Loucy (cell line): ENCODE measurements at regions not wholly inside any gene's neighbourhood (a gene's known extent, or its start where the extent isn't known, plus 50 kb on each side); places are given as distances from the start of the nearest gene placed in this dataset.

Experiments used
- H2AFZ ChIP-seq: fragments of 200-600 bp; sonication (generic); 2 replicates; pipeline ENCODE4 v1.6.0; 2016; ENCODE audit warnings: antibody characterized with exemption, mild to moderate bottlenecking, low read length, moderate library complexity
- H3F3A ChIP-seq: fragments of 200-600 bp; 2 replicates; pipeline ENCODE4 v1.6.0; 2016; ENCODE audit warnings: antibody characterized with exemption, low read depth, mild to moderate bottlenecking
- H3K27me3 ChIP-seq: fragments of 200-600 bp; sonication (generic); 2 replicates; pipeline ENCODE4 v1.6.1; 2014; ENCODE audit warnings: low read length, mild to moderate bottlenecking; ENCODE audit not compliant: insufficient read depth, poor library complexity, severe bottlenecking
- H3K36me3 ChIP-seq: fragments of 200-600 bp; sonication (generic); 2 replicates; pipeline ENCODE4 v1.6.1; 2016; ENCODE audit warnings: low read length; ENCODE audit not compliant: insufficient read depth
- H3K4me1 ChIP-seq: fragments of 200-600 bp; sonication (generic); 2 replicates; pipeline ENCODE4 v1.5.1; 2014; ENCODE audit warnings: low read length, mild to moderate bottlenecking; ENCODE audit not compliant: insufficient read depth, poor library complexity, severe bottlenecking
- H3K4me2 ChIP-seq: fragments of 200-600 bp; sonication (generic); 2 replicates; pipeline ENCODE4 v1.6.0; 2014; ENCODE audit warnings: antibody characterized with exemption, low read length, low read depth, mild to moderate bottlenecking; ENCODE audit not compliant: poor library complexity, severe bottlenecking
- H3K4me3 ChIP-seq: fragments of 200-600 bp; sonication (generic); 2 replicates; pipeline ENCODE4 v1.5.1; 2014; ENCODE audit warnings: low read length, mild to moderate bottlenecking, mixed read lengths; ENCODE audit not compliant: poor library complexity, severe bottlenecking
- H3K79me2 ChIP-seq: fragments of 200-600 bp; sonication (generic); 2 replicates; pipeline ENCODE4 v1.6.1; 2014; ENCODE audit warnings: low read length; ENCODE audit not compliant: insufficient read depth
- H3K9ac ChIP-seq: fragments of 200-600 bp; sonication (generic); 2 replicates; pipeline ENCODE4 v1.6.0; 2014; ENCODE audit warnings: mild to moderate bottlenecking, low read depth, low read length, moderate library complexity; ENCODE audit not compliant: poor library complexity, severe bottlenecking
- H3K9me2 ChIP-seq: fragments of 200-600 bp; sonication (generic); replicated peaks from 2 replicates; pipeline ENCODE4 v1.6.1; 2016; ENCODE audit warnings: low read depth, low read length, mixed read lengths
- H3K9me3 ChIP-seq: fragments of 200-600 bp; sonication (generic); 2 replicates; pipeline ENCODE4 v1.6.1; 2014; ENCODE audit warnings: mild to moderate bottlenecking, antibody characterized with exemption, low read length, low read depth; ENCODE audit not compliant: insufficient read depth
- H4K20me1 ChIP-seq: fragments of 200-600 bp; sonication (generic); 2 replicates; pipeline ENCODE4 v1.6.0; 2014; ENCODE audit warnings: antibody characterized with exemption, low read length, mild to moderate bottlenecking; ENCODE audit not compliant: insufficient read depth, poor library complexity, severe bottlenecking
- CTCF ChIP-seq: fragments of 200-600 bp; sonication (generic); conservative IDR thresholded peaks from 2 replicates; pipeline ENCODE4 v1.5.1; 2014; ENCODE audit warnings: mild to moderate bottlenecking, antibody characterized with exemption, low read length
- EZH2phosphoT487 ChIP-seq: fragments of 200-600 bp; IDR thresholded peaks from 2 replicates; pipeline ENCODE4 v1.6.1; 2018; ENCODE audit warnings: antibody characterized with exemption, mild to moderate bottlenecking, moderate library complexity, borderline replicate concordance

DNA sequence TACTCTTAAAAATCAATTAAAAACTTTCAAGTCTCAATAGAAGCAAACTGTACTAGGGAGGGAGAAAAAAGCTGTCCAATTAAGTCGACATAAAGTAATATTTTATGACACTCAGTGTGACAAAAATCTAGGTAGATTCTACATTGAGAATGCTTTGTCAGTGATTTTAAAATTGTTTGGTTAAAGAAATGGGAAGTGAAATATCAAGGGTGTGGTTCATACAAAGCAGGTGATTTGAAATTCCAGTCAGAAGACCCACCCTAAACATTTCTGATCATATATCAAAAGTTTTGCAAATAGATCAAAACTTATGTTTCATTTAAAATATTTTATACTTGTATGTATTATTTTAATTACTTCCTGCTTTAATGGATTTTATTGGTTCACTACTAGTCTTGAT lies 338.9 kb upstream of the DCC start:
- no peaks in the 10 kb centered on the region for H4K20me1 ChIP-seq
- H3K4me2 ChIP-seq: no peak overlapping the region
- H3K4me3 ChIP-seq: no peak overlapping the region
- H3K9ac ChIP-seq: no peak overlapping the region
- H3F3A ChIP-seq: no peaks in the 10 kb centered on the region
- no peaks in the 10 kb centered on the region for H3K36me3 ChIP-seq
- H3K9me3 ChIP-seq: no peaks in the 10 kb centered on the region
- no peaks in the 10 kb centered on the region; the same call in 1 of the 2 replicates for H3K9me2 ChIP-seq
- no peaks in the 10 kb centered on the region for H3K4me1 ChIP-seq
- H2AFZ ChIP-seq: no peak overlapping the region
- TF ChIP-seq CTCF (no peak), EZH2phosphoT487 (no peak)
- no peaks in the 10 kb centered on the region for H3K27me3 ChIP-seq
- no peaks in the 10 kb centered on the region for H3K79me2 ChIP-seq

DNA sequence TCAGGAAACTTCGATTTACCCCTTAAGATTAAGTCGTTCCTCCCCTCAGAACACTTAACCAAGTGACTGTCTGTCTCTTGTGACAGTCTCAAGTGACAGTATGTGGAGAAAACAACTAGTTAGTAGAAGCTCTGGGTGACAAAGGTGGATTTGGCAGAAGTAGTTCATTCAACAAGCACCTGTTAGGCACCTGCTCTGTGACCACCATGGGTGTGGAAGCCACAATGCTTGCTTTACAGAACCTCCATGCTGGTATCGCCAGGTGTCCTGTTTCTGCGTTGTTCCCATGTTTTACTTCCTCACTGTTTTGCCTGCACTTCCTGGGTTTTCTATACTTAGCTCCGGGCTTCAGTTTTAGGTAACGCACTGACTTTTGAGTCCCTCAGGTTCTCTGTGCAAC lies 337.4 kb upstream of the DCC start:
- H3K4me2 ChIP-seq: no peak overlapping the region
- TF ChIP-seq EZH2phosphoT487 (no peak), CTCF (no peak)

DNA sequence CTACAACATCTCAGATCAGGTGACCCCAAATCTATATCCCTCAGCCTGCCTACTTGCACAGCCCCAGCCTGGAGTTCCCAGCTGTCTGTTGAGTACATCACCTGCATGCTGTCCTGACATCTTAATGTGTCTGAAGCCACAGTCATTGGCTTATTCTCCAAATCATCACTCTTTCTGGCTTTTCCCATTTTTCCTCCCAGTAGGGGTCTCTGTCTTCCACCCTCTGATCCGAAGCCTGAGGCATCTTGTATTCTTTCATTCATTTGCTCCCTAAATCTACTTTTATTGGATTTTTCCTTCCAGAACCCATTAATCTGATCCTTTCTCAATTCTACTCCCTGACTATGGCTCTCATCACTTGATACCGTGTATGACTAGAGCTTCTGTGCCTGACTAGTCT lies 332.9 kb upstream of the DCC start:
- H3K9me2 ChIP-seq: no peaks in the 10 kb centered on the region
- H4K20me1 ChIP-seq: no peaks in the 10 kb centered on the region
- H3K79me2 ChIP-seq: no peaks in the 10 kb centered on the region
- H2AFZ ChIP-seq: no peak overlapping the region
- no peaks in the 10 kb centered on the region for H3K36me3 ChIP-seq
- no peak overlapping the region for H3K4me2 ChIP-seq
- H3K9me3 ChIP-seq: no peaks in the 10 kb centered on the region
- TF ChIP-seq EZH2phosphoT487 (no peak), CTCF (no peak)
- H3K27me3 ChIP-seq: no peaks in the 10 kb centered on the region
- H3K9ac ChIP-seq: no peak overlapping the region
- H3F3A ChIP-seq: no peaks in the 10 kb centered on the region
- H3K4me3 ChIP-seq: no peak overlapping the region
- H3K4me1 ChIP-seq: no peaks in the 10 kb centered on the region

More for the DNA sequence above, 337.4 kb upstream of the DCC start:
- no peak overlapping the region for H3K9ac ChIP-seq
- no peak overlapping the region for H2AFZ ChIP-seq
- no peaks in the 10 kb centered on the region for H4K20me1 ChIP-seq
- no peak overlapping the region for H3K4me3 ChIP-seq
- no peaks in the 10 kb centered on the region for H3K27me3 ChIP-seq
- no peaks in the 10 kb centered on the region for H3K79me2 ChIP-seq
- H3K4me1 ChIP-seq: no peaks in the 10 kb centered on the region
- H3F3A ChIP-seq: no peaks in the 10 kb centered on the region
- no peaks in the 10 kb centered on the region for H3K9me2 ChIP-seq
- H3K9me3 ChIP-seq: no peaks in the 10 kb centered on the region
- H3K36me3 ChIP-seq: no peaks in the 10 kb centered on the region
